ENCODE measurements at regions not wholly inside any gene's neighbourhood (a gene's known extent, or its start where the extent isn't known, plus 50 kb on each side); places are given as distances from the start of the nearest gene placed in this dataset.

- no peak overlapping the region for H4K8ac ChIP-seq (ENCODE audit: low read depth in 2 of 2, low read length in 2 of 2)
- H3K4me1 ChIP-seq (ENCODE audit: control insufficient read depth, insufficient read depth, low read length), result no peaks in the 10 kb centered on the region
- 74% methylated on average over 3 of the region's 5 CpGs; no CpG with 5 or more reads in 1 of the 2 experiments for WGBS, 2 experiments (ENCODE audit: extremely low coverage in 2 of 2, insufficient read length in 1 of 2)
- H3K14ac ChIP-seq (replicated peaks; ENCODE audit: low read depth, low read length), result no peak overlapping the region
- no peak overlapping the region for H3K4ac ChIP-seq (ENCODE audit: low read depth, low read length)
- intact Hi-C loops (cut with micrococcal nuclease) (no loop called here), dilution Hi-C loops (cut with HindIII; ENCODE audit: low sequenced_read_pairs, unreplicated experiment) (no loop called here), in situ Hi-C loops (cut with MboI; ENCODE audit: low sequenced_read_pairs) (no loop called here)
- TF ChIP-seq MXI1 (IDR thresholded peaks at IDR 0.05; ENCODE audit: borderline replicate concordance, low read depth, low read length), result no peak
- H3K27ac ChIP-seq (ENCODE audit: insufficient read depth, low read length), result no peak overlapping the region
- H3K9me3 ChIP-seq (ENCODE audit: control insufficient read depth, insufficient read depth, low read length), result no peaks in the 10 kb centered on the region; the same call in 1 of the 2 replicates
- H2BK15ac ChIP-seq (ENCODE audit: low read depth, low read length), result no peak overlapping the region
- DNase-seq (no peak), ATAC-seq (ENCODE audit: low read depth) (no peak)
- H2AFZ ChIP-seq (replicated peaks; ENCODE audit: low read length, poor library complexity), result no peak overlapping the region
- H2BK5ac ChIP-seq (ENCODE audit: low read depth, low read length, poor library complexity, severe bottlenecking), result no peak overlapping the region
- no peak overlapping the region for H2BK20ac ChIP-seq (ENCODE audit: low read depth, low read length)
- H2AK5ac ChIP-seq (ENCODE audit: low read depth, low read length), result no peak overlapping the region
- no peak overlapping the region for H3K9ac ChIP-seq (ENCODE audit: low read depth, low read length)
- no peak overlapping the region for H2BK120ac ChIP-seq (ENCODE audit: low read depth, low read length)
- H3K23ac ChIP-seq (ENCODE audit: low read depth, low read length), result no peak overlapping the region
- no peaks in the 10 kb centered on the region for H3K36me3 ChIP-seq (ENCODE audit: control insufficient read depth, insufficient read depth, low read length)
- H3K9me1 ChIP-seq (ENCODE audit: insufficient read depth, low read length), result no peaks in the 10 kb centered on the region
- H3K27me3 ChIP-seq (ENCODE audit: control insufficient read depth, insufficient read depth, low read length), result peaks cover 4% of the 10 kb centered on the region
- BruUV-seq (replicated peaks), result no TSS peak
- H3K4me2 ChIP-seq (ENCODE audit: low read depth, low read length), result no peak overlapping the region
- H4K91ac ChIP-seq (ENCODE audit: insufficient read depth, low read depth, low read length), result no peak overlapping the region
- no peaks in the 10 kb centered on the region for H3K79me1 ChIP-seq (ENCODE audit: low read depth in 1 of 2, low read length in 2 of 2)
- H3K18ac ChIP-seq (ENCODE audit: low read depth, low read length), result no peak overlapping the region
- no peaks in the 10 kb centered on the region for H4K20me1 ChIP-seq (ENCODE audit: insufficient read depth, low read length)
- no peak overlapping the region for H4K5ac ChIP-seq (ENCODE audit: low read depth, low read length)
- ChIA-PET CTCF (interaction anchor here (0.6 kb wide), 1 partner anchor 323 kb away, joined by 4 read pairs; no protein-coding TSS in a partner anchor), POLR2A (ENCODE audit: unreplicated experiment) (no interaction called here)
- no peak overlapping the region for H2AK9ac ChIP-seq (replicated peaks; ENCODE audit: low read depth, low read length, poor library complexity)
- no peak overlapping the region for H3K4me3 ChIP-seq (ENCODE audit: insufficient read depth, low read depth, low read length)
- no peak overlapping the region for H3K56ac ChIP-seq (ENCODE audit: extremely low read depth, insufficient read depth, low read length)
Observed at GRCh38 chr3:72080800-72081199, 295.9 kb upstream of the PROK2 start.

All from IMR-90 (cell line).